HG03521 (cell line): ENCODE measurements at regions not wholly inside any gene's neighbourhood (a gene's known extent, or its start where the extent isn't known, plus 50 kb on each side); places are given as distances from the start of the nearest gene placed in this dataset.

Source experiments
- ATAC-seq: cut with Tn5 transposase; IDR thresholded peaks from one replicate; pipeline ENCODE4 v1.9.1; 2021; ENCODE audit warnings: mild to moderate bottlenecking, moderate library complexity; ENCODE audit not compliant: unreplicated experiment

DNA sequence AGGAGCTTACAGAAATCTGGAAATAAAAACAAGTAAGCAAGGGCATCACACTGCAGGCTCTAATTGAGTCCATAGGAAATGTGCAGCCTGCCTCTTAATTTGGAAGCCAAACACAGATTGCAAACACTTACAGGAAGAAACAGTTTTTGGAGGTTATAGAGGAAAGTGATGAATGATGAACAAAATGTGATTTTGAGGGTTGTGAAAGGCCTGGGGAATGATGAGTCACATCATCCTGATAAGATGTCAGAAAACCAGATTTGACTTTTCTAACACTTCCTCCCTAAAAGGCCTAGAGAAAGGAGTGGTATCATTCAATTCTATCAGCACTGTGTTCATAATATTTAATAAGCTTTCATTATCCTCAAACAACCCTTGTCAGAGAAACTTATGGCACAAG is 96.6 kb upstream of the POU2AF2 start:
- ATAC-seq = no peak

DNA sequence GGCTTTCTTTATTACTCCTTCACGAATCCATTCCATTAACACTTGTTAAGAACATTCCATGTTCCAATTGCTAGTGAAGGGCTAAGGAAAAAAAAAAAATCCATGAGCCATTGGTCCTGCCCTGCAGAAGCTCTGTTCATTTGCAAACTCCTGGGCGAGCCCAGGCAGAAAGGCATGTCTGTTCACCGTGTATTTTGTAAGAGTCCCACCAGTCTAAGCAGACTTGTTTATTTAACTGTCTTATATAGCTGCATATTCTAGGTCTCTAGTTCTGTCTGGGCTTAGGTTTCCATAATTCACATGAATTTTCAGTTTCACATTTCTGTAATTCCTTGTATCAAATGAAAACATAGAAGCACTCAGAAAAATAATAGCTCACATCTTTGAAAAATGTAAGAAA is 97.4 kb upstream of the POU2AF2 start:
- ATAC-seq = no peak

DNA sequence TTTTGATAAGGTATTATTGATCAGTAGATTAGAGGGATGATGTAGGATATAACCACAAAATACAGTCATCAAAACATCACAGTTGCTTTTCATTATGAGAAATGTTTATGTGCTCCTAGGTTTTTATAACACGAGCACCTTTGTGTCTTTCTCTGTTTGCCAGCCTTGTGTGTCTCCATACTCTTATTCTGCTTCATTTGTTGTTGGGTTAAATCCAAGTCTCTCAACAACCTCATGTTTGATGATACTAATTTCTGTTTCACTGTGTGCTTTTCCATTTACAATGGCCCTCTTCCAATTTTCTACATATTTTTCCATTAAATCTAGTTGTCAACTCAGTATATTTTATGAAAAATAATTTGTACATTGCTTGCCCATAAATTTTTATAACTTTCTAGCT is 107.7 kb upstream of the POU2AF2 start:
- no peak for ATAC-seq

DNA sequence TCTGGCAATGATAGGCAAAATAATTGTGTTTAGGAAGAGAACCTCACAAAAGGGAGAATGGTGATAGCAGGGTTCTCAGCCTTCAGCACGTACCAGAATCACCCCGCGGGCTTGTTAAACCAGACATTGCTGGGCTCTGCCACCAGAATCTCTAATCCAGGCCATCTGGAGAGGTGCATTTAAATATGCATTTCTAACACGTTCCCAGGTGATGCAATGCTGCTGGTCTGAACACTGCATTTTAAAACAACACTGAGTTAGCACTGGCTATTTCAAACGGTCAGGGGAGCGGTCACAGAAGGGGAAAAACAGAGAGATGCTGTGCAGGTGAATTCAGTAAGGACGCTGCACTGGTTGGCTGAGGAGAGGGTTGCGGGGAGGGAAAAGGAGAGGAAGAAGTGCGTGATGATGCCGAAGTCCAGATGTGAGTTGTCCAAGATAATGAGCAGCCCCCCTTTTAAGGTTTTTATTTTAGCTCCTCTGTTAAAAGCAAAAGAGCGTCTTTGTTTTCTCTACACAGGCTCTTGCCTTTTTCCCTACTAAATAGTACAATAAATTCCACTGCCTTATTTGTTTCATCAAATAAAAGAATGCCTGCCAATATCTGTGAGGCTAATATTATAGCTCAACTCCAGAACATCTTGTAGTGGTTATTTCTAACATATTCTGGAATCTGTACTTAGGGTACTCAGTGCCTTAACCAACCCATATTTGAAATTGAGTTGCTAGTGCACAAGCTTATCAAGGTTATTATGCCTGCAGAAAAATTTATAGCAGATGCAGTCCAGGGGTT is 109.6 kb upstream of the POU2AF2 start:
- ATAC-seq = no peak

DNA sequence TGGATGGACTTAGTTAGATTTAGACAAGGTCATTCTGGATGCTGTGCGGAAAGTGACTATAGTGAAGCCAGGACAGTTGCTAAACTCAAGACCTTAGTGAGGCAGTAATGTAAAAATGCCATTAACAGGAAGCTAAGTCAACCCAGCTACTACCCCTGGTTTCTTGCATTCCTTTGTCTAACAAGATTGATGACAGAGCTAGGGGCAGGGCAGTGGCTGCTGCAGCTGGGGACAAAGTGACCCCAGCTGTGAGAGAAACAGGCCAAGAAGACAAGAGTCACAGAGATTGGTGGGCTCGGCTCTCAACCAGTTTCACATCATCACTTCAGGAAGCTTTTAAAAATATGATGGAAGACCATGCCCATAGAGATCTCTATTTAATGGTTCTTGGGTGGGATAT is 110.4 kb upstream of the POU2AF2 start:
- ATAC-seq = no peak

DNA sequence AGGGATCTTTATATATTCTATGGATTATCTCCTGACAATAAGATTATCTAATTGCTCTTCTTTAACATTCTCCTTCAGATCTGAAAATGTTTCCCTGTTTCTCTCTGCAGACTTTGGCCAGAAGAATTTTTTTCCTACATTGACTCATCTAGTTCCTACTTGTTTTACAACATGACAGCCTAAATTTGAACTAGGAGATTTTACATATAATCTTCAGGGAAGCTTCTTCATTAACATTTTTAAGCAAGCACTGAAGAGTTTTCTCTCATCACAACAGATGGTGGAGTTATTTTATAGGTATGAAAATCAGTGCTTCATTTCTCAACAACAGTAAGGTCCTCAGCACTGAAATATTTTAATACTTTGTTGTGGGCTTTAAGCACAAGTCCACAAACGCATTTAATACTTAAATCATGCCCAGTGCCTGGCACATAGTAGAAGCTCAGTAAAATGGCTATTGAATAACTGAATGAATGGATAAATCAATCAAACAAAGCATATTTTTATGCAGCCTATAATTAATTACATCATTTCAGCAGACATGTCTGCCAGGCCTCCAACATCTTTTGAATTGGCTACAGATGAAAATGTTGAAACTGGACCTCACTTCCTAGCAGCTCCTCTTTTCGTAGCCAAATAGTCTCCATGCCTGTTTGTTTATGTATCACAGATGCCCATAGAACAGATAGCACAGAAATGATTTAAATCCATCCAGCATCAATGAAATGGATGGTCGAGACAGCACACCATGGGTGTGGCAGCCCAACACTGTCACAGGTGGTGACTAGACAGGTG is 117.3 kb upstream of the POU2AF2 start:
- ATAC-seq = no peak

DNA sequence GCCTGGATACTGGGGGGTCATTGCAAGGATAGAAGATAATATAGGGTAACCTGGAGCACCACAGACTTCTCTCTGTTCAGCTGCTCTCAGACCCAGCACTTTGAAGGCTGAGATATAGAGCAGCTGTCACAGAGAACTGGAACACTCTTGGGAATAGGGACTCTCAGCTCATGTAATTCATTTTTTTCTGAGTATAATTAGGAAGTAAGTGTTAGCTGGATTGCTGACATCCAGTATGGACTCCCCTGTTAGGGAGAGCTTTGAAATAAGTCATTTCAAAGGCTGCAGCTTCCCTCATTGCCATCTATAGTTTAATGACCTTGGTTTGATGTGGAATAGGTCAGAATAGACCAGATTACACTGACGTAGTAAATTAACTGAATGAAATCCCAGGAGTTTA is 120.8 kb upstream of the POU2AF2 start:
- no peak for ATAC-seq

DNA sequence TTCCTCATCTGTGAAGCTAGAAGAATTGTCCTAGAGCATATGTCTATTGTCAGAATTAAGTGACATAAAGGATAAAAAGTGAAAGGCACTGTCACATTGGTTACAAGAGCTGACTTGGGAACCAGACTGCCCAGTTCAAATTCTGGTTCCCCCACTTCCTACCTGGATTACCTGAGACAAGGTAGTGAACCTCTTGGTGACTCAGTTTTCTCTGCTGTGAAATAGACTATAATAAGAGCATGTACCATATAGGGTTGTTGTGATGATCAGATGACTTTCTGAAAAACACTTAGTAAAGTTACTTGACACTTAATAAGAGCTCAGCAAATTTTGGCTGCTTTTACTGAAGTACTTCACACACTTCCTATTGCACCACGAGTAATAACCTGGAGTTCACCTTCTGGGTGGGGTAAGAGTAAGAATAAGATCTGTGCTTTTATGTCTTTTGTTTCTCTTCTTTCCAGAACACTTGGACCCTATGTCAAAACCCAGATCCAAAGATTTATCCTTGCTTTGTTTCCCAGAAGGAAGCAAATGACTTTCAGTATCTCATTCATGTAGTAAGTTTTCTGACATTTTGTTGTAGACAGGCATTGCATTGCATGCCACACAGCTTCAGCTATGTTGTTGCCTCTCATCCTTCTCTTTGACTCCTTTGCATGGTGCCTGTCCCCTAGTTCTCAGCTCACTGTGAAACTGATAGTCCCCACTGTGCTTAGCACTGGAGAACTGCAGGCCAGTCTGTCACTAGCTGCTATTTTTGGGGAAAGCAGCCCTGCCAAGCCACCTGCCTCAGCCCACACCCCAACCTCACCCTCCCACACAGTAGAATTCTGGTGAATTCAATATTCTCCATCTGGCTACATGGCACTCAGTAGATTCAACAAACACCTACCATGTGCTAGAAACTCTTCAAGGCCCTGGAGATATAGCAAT is 121.8 kb upstream of the POU2AF2 start:
- ATAC-seq = no peak

DNA sequence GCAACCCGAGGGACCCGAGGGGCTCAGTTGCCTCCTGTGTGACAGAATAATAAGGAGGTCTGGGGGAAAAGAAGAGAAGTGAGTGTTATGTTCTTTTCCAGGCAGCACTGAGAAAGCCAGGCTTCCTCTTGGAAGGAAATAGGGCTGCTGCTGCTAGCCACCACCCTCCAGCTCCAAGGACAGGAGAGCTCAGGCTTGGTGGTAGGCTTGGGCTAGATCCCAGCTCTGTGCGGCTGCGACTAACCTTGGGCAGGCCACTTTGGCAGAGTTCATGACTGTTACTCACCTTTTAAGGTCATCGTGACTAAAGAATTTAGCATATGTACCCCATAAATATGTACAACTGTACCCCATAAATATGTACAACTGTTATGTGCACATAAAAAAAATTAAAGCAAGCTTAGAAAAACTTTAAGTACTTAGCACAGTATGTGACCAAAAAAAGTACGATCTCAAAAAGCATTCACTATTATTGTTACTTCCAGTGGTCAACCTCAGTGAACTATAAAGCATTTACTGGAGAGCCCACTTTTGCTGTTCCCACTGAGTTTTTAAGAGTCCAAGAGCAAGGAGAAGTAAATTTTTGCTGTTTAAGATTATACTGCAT is 124.7 kb upstream of the POU2AF2 start:
- no peak for ATAC-seq

DNA sequence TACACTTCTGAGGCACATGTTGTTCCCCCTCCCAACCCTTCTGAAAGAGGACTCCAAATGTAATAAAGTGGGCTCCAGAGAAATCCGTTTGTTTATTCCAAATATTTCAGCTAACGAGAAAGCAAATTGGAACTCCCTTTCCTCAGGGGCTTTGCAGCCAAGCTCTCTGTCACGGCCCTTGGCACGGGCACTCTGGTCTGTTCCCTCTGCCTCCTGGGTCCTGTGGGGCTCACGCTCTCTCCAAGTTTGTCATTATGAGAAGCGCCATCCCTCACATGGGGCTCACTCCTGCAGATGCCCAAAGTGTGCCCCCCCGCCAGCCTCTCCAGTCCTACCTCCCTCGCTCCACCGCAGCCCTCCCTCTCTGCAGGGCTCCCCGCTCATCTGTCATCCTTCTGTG is 125.4 kb upstream of the POU2AF2 start:
- ATAC-seq = no peak

DNA sequence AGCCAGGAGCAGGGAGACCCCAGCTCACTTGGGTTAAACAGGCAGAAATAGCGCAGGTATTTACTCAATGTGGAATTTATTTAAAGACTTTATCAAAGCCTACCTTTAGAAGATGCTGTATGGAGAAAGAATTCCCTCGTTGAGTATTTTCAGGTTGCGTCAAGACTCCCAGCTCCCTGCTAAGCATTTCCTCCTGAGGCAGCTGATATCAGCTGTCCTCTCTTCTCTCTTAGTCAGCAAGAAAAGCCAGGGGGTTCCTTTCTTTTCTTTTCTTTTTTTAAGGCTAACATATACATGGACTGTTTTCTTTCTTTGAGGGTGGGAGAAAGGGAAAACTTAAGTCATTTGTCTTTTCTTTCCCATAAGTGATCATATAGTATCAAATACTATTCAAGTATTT is 125.8 kb upstream of the POU2AF2 start:
- ATAC-seq = no peak

DNA sequence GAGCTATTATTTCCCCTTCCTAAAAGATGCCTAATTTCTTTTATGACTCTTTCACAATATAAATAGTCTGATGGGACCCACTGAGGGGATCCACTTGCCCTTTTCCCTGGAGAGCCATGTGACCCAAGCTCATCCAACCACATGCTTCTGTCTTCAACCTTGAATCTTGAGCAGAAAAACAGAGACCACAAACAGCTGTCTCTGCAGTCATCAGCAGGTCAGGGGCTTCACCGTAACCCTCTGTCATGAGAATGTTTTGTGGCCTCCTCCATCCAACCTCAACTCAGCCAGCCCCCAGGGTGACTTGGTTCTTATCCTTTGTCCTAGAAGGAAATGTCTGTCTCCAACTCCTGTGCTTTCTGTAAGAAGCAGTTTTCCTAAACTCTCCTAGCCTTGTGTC is 129.6 kb upstream of the POU2AF2 start:
- ATAC-seq = no peak

DNA sequence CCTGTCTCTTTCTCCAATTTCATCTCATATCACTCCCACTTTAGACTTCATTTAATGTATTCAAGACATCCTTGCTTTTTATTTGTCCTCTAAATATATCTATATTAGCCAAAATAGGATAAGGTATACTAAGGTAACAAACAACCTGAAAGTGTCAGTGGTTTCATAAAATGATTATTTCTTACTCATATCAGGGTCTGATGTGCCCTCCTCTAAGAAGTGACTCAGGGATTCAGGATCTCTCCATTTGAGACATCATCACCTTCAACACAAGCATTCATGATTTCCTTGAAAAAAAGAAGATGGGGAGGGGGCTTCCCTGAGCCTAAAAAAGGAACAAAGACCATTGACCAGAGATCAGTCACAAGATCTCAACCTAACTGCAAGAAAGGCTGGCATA is 131.4 kb upstream of the POU2AF2 start:
- ATAC-seq = no peak

DNA sequence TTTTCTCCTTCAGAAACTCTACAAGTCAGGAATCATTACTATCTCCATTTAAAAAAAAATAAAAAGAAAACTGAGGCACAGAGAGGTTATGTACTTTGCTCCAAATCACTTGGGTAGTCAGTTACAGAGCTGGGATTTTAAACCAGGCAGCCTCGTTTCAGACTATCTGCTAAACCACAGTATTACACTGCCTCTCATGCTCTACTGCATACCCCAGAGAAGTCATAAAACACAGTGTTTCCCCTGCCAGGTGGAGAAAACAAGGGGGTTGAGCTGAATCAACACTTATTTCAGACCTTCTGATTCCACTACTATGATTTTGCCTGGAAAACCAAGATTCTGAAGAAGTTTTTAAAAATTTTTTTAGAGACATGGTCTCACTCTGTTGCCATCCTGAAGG is 132.9 kb upstream of the POU2AF2 start:
- no peak for ATAC-seq

DNA sequence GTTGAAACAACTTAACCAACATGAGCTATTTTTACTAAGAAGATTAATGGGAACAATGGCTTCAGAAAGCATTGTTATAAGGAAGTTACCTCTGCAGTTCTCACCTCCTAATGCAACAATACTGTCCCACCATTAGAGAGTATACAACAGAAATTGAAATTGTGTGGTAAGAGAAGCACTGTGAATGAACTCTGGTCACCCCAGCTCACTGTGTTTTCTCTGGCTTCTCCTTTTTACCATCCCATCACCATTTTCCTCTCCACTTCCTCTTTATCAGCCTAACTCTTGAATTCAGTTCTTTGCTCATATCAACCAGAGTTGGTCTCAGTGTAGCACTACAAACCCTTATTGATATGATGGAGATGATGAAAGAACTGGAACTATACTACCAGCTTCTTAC is 138.0 kb upstream of the POU2AF2 start:
- ATAC-seq = no peak

DNA sequence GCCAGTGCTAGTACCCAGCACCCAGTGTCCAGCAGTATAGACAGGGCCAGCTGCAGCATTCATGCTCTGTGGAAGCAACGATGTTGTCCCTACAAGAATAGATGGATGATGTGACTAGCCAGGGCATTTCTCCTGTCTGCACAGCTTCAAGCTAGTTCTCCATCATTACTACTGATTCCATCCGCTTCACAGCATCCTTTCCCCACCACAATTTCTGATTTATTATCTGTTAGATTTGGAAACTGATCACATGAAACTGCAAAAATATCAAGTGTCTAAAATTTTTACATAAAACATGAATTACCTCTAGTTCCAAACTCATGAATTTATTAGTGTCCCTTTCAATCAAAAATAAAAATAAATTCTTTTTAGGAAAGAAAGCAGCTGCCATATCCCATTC is 138.9 kb upstream of the POU2AF2 start:
- ATAC-seq = no peak

DNA sequence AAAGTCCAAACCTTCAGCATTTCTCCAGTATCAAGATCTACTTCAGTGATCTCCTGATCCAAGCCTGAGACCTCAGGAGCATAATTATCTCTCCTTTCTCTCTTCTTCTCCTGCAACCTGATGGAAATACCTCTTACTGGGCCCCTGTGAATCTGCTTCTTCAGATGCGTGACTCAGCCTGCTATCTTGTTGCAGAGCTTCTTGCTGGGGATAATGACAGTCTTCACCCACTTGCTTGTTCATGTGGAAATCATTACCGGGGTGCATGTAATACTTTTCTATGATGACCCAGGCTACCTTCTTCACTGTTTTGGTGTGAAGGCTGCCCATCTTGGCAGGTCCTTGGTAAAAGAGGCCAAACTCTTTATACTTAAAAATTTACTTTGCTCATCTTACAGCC is 140.0 kb upstream of the POU2AF2 start:
- ATAC-seq = no peak

DNA sequence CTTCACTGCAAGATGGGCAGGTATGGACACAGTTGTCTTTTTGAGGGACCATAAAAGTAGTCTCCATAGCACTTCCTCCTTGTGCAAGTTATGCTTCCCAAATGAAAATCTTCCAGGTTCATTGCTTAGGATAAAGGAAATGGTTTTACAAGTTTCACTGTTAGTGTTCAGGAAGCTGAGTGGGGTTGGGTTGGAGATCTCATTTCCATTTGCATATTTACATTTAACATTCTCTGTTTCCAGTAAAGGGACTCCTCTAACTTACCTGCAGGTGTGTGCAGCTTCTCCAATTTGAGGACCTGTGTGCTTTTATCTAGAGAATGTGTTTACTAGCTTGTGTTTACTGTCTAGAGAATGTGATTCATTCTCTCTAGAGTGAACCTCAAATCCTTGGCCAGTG is 141.3 kb upstream of the POU2AF2 start:
- no peak for ATAC-seq

DNA sequence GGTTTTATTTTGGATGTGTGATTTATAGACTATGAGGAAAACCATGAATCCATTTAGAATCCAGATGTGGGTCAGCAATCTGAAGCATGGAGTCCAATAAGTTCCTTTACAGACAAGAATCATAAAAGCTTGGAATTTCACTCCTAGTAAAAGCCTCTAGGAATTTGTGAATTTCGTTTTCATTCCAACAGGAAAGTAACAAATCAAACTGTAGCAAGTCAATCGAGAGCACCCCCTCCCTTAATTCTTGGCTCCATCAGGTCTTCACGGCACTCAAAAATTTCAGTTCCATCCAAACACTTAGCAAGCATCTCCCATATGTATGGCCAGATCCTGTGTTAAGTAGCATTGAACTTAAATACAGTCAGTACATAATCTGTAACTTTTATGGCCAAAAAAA is 143.6 kb upstream of the POU2AF2 start:
- ATAC-seq = no peak

DNA sequence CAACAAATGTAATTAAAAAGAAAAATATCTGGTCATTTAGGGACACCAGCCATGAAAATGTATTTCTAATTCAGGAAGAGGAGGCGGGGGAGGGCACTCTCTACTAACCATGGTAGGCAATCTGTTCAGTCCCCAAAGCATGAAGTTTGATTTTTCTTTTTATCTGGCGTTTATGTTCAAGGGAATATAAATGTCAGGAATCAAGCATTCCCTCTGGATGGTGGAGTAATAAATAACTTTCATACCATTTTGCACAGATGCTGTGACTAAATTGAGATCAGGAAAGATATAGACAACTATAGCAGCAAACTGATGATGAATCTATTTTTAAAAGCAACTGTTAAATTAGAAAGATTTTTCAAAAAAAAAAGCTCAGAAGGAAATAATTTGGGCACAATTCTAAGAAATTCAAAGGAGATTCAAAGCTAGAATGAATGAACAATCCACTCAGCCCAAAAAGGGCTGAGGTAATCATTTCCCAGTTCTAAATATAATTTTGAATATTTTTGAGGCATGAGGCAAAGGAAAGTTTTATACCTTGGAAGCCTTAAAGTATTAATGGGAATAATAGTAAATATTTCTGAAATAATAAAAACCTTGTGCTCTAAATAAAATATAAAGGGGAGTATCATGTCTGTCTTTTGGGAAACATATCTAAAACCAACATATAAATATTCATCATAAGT is 146.4 kb upstream of the POU2AF2 start:
- no peak for ATAC-seq
